GM18505 (cell line): ENCODE measurements at regions not wholly inside any gene's neighbourhood (a gene's known extent, or its start where the extent isn't known, plus 50 kb on each side); places are given as distances from the start of the nearest gene placed in this dataset.

ENCODE experiments used
- ATAC-seq: cut with Tn5 transposase; IDR thresholded peaks from one replicate; pipeline ENCODE4 v1.9.1; 2021; ENCODE audit not compliant: unreplicated experiment
- POLR2A ChIP-seq: IDR thresholded peaks from 4 replicates; pipeline ENCODE4 v1.6.1; 2011; ENCODE audit warnings: borderline replicate concordance; ENCODE audit not compliant: insufficient read depth, insufficient read length; ENCODE audit errors: extremely low read depth

DNA sequence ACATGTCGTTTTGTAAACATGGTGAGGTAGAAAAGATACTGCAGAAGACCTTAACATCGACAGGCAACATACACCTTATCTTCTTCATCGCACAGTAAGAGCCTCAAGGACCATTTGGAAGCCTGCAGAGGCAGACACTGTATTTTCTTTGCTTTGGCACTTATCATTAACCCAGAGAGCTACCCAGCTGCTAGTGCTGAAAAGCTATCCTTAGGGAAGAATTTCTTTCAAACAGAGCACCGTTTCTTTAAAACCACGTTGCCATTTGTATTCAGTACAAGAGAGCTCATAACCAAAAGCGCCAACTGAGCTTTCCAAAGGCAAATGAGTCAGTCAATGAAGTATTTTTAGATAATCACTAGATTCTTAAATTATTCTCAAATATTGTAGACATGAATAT is 306.6 kb downstream of the EPM2A start:
- ATAC-seq: no peak
- no peak for TF ChIP-seq POLR2A

- no peak for TF ChIP-seq POLR2A
- no peak for ATAC-seq
These were observed 293.2 kb downstream of the EPM2A start for GRCh38 chr6:145442110-145442509.

DNA sequence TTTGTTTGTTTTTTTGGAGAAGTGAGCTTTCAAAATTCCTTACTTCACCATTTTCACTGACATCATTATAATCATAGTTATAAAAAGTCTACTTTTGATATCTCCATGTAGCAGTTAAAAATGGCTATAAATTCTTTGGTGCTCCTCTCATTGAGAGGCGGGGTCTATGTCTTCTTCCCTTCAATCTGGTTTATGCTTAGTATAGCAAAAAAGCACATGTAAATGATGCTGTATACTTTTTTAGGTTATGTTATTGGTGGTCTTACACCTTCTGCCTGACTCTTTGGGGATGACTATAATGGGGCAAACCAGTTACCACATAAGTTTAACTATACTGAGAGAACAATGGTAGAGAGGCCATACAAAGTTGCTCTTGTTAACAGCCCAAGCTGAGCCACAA is 289.6 kb downstream of the EPM2A start:
- no peak for TF ChIP-seq POLR2A
- ATAC-seq: no peak

GRCh38 chr6:145451029-145451428 is 284.3 kb downstream of the EPM2A start:
- no peak for ATAC-seq
- TF ChIP-seq POLR2A: no peak

GRCh38 chr6:145453376-145453775 is 281.9 kb downstream of the EPM2A start:
- no peak for ATAC-seq
- no peak for TF ChIP-seq POLR2A

- no peak for TF ChIP-seq POLR2A
- no peak for ATAC-seq
These were observed 281.3 kb downstream of the EPM2A start for GRCh38 chr6:145454006-145454405.

GRCh38 chr6:145457556-145457955 is 277.8 kb downstream of the EPM2A start:
- no peak for ATAC-seq
- TF ChIP-seq POLR2A: no peak

- no peak for TF ChIP-seq POLR2A
- ATAC-seq: no peak
These were observed 266.8 kb downstream of the EPM2A start for GRCh38 chr6:145468534-145468933.

- TF ChIP-seq POLR2A: no peak
- ATAC-seq: no peak
These were observed 266.3 kb downstream of the EPM2A start for GRCh38 chr6:145469021-145469420.

GRCh38 chr6:145475794-145476396 is 259.4 kb downstream of the EPM2A start:
- TF ChIP-seq POLR2A: no peak
- no peak for ATAC-seq

DNA sequence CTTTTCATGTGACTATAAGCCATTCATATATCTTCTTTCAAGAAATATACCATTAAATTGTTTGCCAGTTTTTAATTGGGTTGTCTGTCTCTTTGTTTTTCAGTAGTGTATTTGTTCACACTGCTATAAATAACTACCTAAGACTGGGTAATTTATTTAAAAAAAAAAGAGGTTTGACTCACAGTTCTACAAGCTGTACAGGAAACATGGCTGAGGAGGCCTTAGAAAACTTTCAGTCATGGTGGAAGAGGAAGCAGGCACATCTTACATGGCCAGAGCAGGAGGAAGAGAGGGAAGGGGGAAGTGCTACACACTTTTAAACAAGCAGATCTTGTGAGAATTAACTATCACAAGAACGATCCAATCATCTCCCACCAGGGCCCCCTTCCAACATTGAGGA is 255.3 kb downstream of the EPM2A start:
- ATAC-seq: no peak
- TF ChIP-seq POLR2A: no peak

DNA sequence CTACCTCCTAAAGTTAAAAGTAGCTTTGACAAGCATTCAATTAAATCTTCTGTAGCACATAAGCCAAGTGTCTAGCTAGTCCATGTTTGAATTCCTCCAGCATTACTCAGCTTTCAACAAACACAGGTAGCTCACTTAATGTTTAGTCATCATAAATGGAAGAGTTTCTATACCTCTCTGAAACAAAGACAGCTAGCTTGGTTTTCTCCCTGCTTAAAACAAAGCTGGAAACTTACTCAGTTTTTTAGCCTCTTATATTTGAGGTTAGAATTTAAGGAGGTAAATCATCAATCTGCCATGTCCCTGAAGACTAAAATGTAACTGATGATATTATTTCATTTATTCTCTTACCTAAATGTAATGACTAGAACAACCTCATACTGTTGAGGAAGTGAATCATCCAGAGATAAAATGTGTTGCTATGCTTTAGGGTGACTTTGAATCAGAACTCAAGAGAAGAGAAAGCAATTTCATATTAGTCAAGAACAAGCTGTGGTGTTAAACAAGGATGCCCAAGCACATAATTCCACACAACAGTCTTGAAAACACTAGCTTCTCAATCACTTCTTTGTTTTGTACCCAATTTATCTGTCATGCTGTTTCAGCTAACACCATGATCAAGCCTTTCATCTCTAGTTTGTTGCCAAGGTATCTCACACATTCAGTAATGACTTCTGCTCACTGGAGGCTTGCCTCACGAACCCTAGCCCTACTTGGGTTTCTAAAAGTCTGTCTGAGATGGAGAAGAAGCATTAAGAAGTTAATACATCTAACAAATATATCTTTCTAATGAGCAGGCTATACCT is 251.9 kb downstream of the EPM2A start:
- no peak for ATAC-seq
- TF ChIP-seq POLR2A: no peak

GRCh38 chr6:145485288-145485687 is 250.0 kb downstream of the EPM2A start:
- no peak for TF ChIP-seq POLR2A
- ATAC-seq: no peak

- ATAC-seq: no peak
- TF ChIP-seq POLR2A: no peak
These were observed 249.0 kb downstream of the EPM2A start for GRCh38 chr6:145486306-145486705.
